Neuronal stem cell (in vitro differentiated cells): ENCODE measurements at regions not wholly inside any gene's neighbourhood (a gene's known extent, or its start where the extent isn't known, plus 50 kb on each side); places are given as distances from the start of the nearest gene placed in this dataset.
"Not testable (repeated sequence)": the region's sequence is repeated elsewhere in the genome, so short reads cannot be mapped to it uniquely, and the experiment has no call there.

Experiments
- DNase-seq: peaks from one replicate; pipeline ENCODE4 v3.0.0-alpha.2; 2013; ENCODE audit warnings: low spot score
- H2AFZ ChIP-seq: one replicate; pipeline ENCODE4 v1.6.1; 2013; ENCODE audit warnings: mild to moderate bottlenecking, low read length, inconsistent platforms
- H2AK5ac ChIP-seq: 2 replicates; pipeline ENCODE4 v1.6.1; 2013; ENCODE audit warnings: low read depth, mild to moderate bottlenecking, inconsistent platforms, low read length, moderate library complexity, mixed read lengths
- H2BK120ac ChIP-seq: 2 replicates; pipeline ENCODE4 v1.6.1; 2013; ENCODE audit warnings: low read depth, mild to moderate bottlenecking, inconsistent platforms, low read length, moderate library complexity, mixed read lengths
- H2BK12ac ChIP-seq: one replicate; pipeline ENCODE4 v1.6.1; 2013; ENCODE audit warnings: low read length, inconsistent platforms
- H2BK15ac ChIP-seq: 2 replicates; pipeline ENCODE4 v1.6.1; 2013; ENCODE audit warnings: mild to moderate bottlenecking, low read length, inconsistent platforms, mixed read lengths
- H2BK5ac ChIP-seq: one replicate; pipeline ENCODE4 v1.6.1; 2013; ENCODE audit warnings: inconsistent platforms, mild to moderate bottlenecking, low read length, moderate library complexity
- H3K14ac ChIP-seq: one replicate; pipeline ENCODE4 v1.6.1; 2013; ENCODE audit warnings: low read length, inconsistent platforms
- H3K18ac ChIP-seq: 2 replicates; pipeline ENCODE4 v1.6.1; 2013; ENCODE audit warnings: low read length, inconsistent platforms
- H3K23ac ChIP-seq: 2 replicates; pipeline ENCODE4 v1.6.1; 2013; ENCODE audit warnings: low read depth, mild to moderate bottlenecking, mixed read lengths, low read length, inconsistent platforms; ENCODE audit not compliant: poor library complexity
- H3K27ac ChIP-seq: replicated peaks from 3 replicates; pipeline ENCODE4 v1.5.1; 2013; ENCODE audit warnings: low read length, inconsistent platforms
- H3K27me3 ChIP-seq, 3 experiments: 2 replicates each; pipeline ENCODE4 v1.6.1; 2013; ENCODE audit warnings: low read length in 3 of 3, mild to moderate bottlenecking in 2 of 3, inconsistent platforms in 1 of 3, low read depth in 1 of 3, mixed read lengths in 1 of 3, moderate library complexity in 1 of 3; ENCODE audit not compliant: control insufficient read depth in 3 of 3, insufficient read depth in 3 of 3
- H3K36me3 ChIP-seq, 2 donors: replicated peaks in 1 of 2; 2 replicates each; pipeline ENCODE4 v1.6.1; 2013; ENCODE audit warnings: low read length in 2 of 2; ENCODE audit not compliant: control insufficient read depth in 2 of 2, insufficient read depth in 2 of 2
- H3K4ac ChIP-seq: 2 replicates; pipeline ENCODE4 v1.6.1; 2013; ENCODE audit warnings: inconsistent platforms, mild to moderate bottlenecking, low read length, moderate library complexity
- H3K4me1 ChIP-seq, 2 donors: 1 replicate in 1 of 2; 2 replicates in 1 of 2; pipeline ENCODE4 v1.6.1; 2013; ENCODE audit warnings: low read length in 2 of 2, low read depth in 1 of 2; ENCODE audit not compliant: control insufficient read depth in 2 of 2, insufficient read depth in 1 of 2
- H3K4me2 ChIP-seq: one replicate; pipeline ENCODE4 v1.6.1; 2013; ENCODE audit warnings: mild to moderate bottlenecking, low read length, inconsistent platforms; ENCODE audit not compliant: insufficient read depth, poor library complexity, severe bottlenecking
- H3K4me3 ChIP-seq, 2 donors: 2 replicates each; pipeline ENCODE4 v1.5.1; 2013; ENCODE audit warnings: low read length in 2 of 2, mild to moderate bottlenecking in 2 of 2, inconsistent platforms in 1 of 2, moderate library complexity in 1 of 2
- H3K79me1 ChIP-seq: one replicate; pipeline ENCODE4 v1.6.1; 2013; ENCODE audit warnings: low read depth, mild to moderate bottlenecking, inconsistent platforms, low read length, moderate library complexity
- H3K9ac ChIP-seq: one replicate; pipeline ENCODE4 v1.6.1; 2013; ENCODE audit warnings: mild to moderate bottlenecking, low read depth, low read length, inconsistent platforms; ENCODE audit not compliant: poor library complexity
- H3K9me3 ChIP-seq, 2 donors: replicated peaks in 1 of 2; 2 replicates each; pipeline versions ENCODE3 to v1.6.1; 2013; ENCODE audit warnings: low read length in 2 of 2, mild to moderate bottlenecking in 2 of 2, inconsistent platforms in 1 of 2, low read depth in 1 of 2, mixed read lengths in 1 of 2, moderate library complexity in 1 of 2; ENCODE audit not compliant: control insufficient read depth in 2 of 2, insufficient read depth in 1 of 2
- H4K8ac ChIP-seq: one replicate; pipeline ENCODE4 v1.6.1; 2013; ENCODE audit warnings: low read depth, mild to moderate bottlenecking, inconsistent platforms, low read length, moderate library complexity
- H4K91ac ChIP-seq: one replicate; pipeline ENCODE4 v1.6.1; 2013; ENCODE audit warnings: low read length, low read depth, mild to moderate bottlenecking, inconsistent platforms; ENCODE audit not compliant: poor library complexity
- WGBS, 2 donors: extraction: QIAGEN DNeasy Blood & Tissue Kit; methylation state at CpG; one replicate each; pipeline ENCODE4 v1.1.7; 2013; ENCODE audit warnings: missing lambda C conversion rate in 2 of 2, mixed read lengths in 1 of 2; ENCODE audit not compliant: insufficient read length in 2 of 2, insufficient replicate concordance in 1 of 2; ENCODE audit errors: extremely low coverage in 2 of 2; 5-methylcytosine and 5-hydroxymethylcytosine counted together

DNA sequence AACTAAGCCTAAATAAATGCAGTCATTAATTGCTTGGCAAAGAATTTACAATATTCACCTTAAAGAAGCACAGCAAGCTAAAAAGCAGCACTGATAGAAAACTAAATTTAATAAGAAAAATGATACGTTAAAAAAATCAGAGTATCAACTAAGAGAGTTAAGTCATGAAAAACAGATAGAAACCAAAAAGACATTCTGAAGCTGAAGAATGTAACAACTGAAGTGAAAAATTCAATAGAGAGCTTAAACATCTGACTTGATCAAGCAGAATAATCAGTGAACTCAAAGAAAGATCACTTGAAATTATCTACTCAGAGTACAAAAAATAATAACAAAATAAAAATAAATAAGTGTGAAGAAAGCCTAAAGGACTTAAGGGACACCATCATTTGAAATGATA, 588.0 kb upstream of the HS3ST1 start:
- Histone ChIP-seq H4K8ac (no peak overlapping the region), H3K4me2 (no peak overlapping the region), H3K4me3 (no peak overlapping the region), H2BK120ac (no peak overlapping the region), H3K14ac (no peak overlapping the region), H3K79me1 (no peaks in the 10 kb centered on the region), H2AK5ac (no peak overlapping the region), H2AFZ (no peak overlapping the region), H3K4ac (no peak overlapping the region), H3K23ac (no peak overlapping the region), H3K9ac (no peak overlapping the region), H3K27ac (no peak overlapping the region), H3K4me1 (no peaks in the 10 kb centered on the region), H3K36me3 (no peaks in the 10 kb centered on the region), H2BK15ac (no peak overlapping the region), H2BK12ac (no peak overlapping the region), H3K18ac (no peak overlapping the region), H3K9me3 (peaks cover 0 to 3% of the 10 kb centered on the region in 2 donors), H3K27me3 (no peaks in the 10 kb centered on the region), H4K91ac (no peak overlapping the region), H2BK5ac (no peak overlapping the region)
- no peak for DNase-seq
- WGBS, 2 donors: no CpG with 5 or more reads among the region's 1 CpG

DNA sequence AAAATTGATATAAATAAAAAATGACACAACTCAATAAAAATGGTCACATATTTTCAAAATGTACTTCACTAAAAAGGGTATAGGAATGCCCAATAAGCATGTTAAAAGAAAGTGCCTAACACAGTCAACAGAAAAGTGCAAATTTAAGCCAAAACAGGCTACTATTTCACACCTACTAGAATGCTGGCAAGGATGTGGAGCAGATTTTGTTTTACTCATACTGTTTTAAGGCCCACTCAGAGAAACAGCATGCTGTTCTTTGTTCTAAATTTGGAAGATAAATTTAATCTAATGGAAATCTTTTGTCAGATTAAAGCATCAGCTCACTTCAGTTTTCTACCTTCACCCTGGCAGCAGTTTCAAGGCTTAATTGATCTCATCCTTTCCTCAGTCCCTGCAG, 576.8 kb upstream of the HS3ST1 start:
- Histone ChIP-seq H3K4me1 (no peaks in the 10 kb centered on the region), H3K4me3 (no peak overlapping the region), H4K8ac (no peak overlapping the region), H2BK120ac (no peak overlapping the region), H3K14ac (no peak overlapping the region), H3K27ac (no peak overlapping the region), H3K23ac (no peak overlapping the region), H2BK15ac (no peak overlapping the region), H3K9ac (no peak overlapping the region), H3K36me3 (no peaks in the 10 kb centered on the region), H3K18ac (no peak overlapping the region), H3K27me3 (no peaks in the 10 kb centered on the region), H3K4ac (no peak overlapping the region), H2AFZ (no peak overlapping the region), H2BK12ac (no peak overlapping the region), H4K91ac (no peak overlapping the region), H3K79me1 (no peaks in the 10 kb centered on the region), H3K9me3 (no peaks in the 10 kb centered on the region), H2BK5ac (no peak overlapping the region), H3K4me2 (no peak overlapping the region), H2AK5ac (no peak overlapping the region)
- DNase-seq: no peak

DNA sequence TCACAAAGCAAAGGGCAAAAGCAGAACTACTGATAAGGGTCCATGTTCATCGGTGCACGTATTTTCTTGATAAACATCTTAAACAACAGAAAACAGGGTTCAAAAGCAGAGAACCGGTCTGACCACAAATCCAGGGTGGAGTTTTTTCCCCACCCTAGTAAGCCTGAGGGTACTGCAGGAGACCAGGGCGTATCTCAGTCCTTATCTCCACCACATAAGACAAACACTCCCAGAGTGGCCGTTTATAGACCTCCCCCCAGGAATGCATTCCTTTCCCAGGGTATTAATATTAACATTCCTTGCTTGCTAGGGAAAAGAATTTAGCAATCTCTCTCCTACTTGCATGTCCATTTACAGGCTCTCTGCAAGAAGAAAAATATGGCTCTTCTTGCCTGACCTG, 567.9 kb upstream of the HS3ST1 start:
- not testable (repeated sequence) for H3K27ac ChIP-seq, H3K14ac ChIP-seq, H2BK12ac ChIP-seq, H4K91ac ChIP-seq, H3K27me3 ChIP-seq, H3K9me3 ChIP-seq, H3K4me1 ChIP-seq, H2AFZ ChIP-seq, H2AK5ac ChIP-seq, H3K36me3 ChIP-seq, DNase-seq, H2BK15ac ChIP-seq, H3K79me1 ChIP-seq, H3K23ac ChIP-seq, H3K4me2 ChIP-seq, H3K18ac ChIP-seq, H4K8ac ChIP-seq, H3K4me3 ChIP-seq, H3K4ac ChIP-seq, H2BK5ac ChIP-seq, H2BK120ac ChIP-seq, H3K9ac ChIP-seq
- no CpG with 5 or more reads among the region's 5 CpGs for WGBS, 2 donors

- Histone ChIP-seq H3K27ac (no peak overlapping the region), H3K23ac (no peak overlapping the region), H3K18ac (no peak overlapping the region), H3K9ac (no peak overlapping the region), H2BK5ac (no peak overlapping the region), H2AK5ac (no peak overlapping the region), H3K4ac (no peak overlapping the region), H3K4me3 (no peak overlapping the region), H3K27me3 (no peaks in the 10 kb centered on the region), H3K79me1 (no peaks in the 10 kb centered on the region), H2BK15ac (no peak overlapping the region), H3K9me3 (no peaks in the 10 kb centered on the region), H2BK12ac (no peak overlapping the region), H2BK120ac (no peak overlapping the region), H2AFZ (no peak overlapping the region), H4K8ac (no peak overlapping the region), H3K4me2 (no peak overlapping the region), H3K4me1 (no peaks in the 10 kb centered on the region), H3K36me3 (no peaks in the 10 kb centered on the region), H3K14ac (no peak overlapping the region), H4K91ac (no peak overlapping the region)
- WGBS, 2 donors: no CpG with 5 or more reads among the region's 3 CpGs
- DNase-seq: no peak
Measured at GRCh38 chr4:11976726-11977263, 548.1 kb upstream of the HS3ST1 start.
